A549 (cell line): ENCODE measurements at regions not wholly inside any gene's neighbourhood (a gene's known extent, or its start where the extent isn't known, plus 50 kb on each side); places are given as distances from the start of the nearest gene placed in this dataset.

ENCODE experiments used
- ATAC-seq, 2 experiments: fragments of 200-7000 bp in 1 of 2; fragments of >200 bp in 1 of 2; cut with Nextera tagmentation in 1 of 2; cut with Tn5 transposase in 1 of 2; 3 replicates each; pipeline versions ENCODE4 v1.8.0 to v1.9.1; 2018 to 2020; ENCODE audit warnings: mild to moderate bottlenecking in 1 of 2, moderate library complexity in 1 of 2
- CTCF ChIA-PET: fragments of 300-600 bp; sonication (Branson Sonifier 250); formaldehyde crosslinking; extraction: SDS; loops from one replicate; lab custom pipeline; 2021; ENCODE audit warnings: antibody characterized with exemption, inconsistent platforms; lab: Yijun Ruan, JAX
- POLR2A ChIA-PET: fragments of 350-600 bp; formaldehyde crosslinking; extraction: SDS; loops from one replicate; lab custom pipeline; 2021; ENCODE audit warnings: antibody characterized with exemption, inconsistent platforms; lab: Yijun Ruan, JAX
- DNase-seq, 2 experiments: peaks; one replicate each; pipeline versions ENCODE4 v3.0.0 to v3.0.0-alpha.2; 2011 to 2016; ENCODE audit warnings: low read depth in 1 of 2, low spot score in 1 of 2
- FAIRE-seq: peaks from 2 replicates; lab custom pipeline; 2011; peaks lifted over from hg19 to GRCh38; lab: Jason Lieb, UNC
- H3K27ac ChIP-seq, 2 experiments: fragments of >200 bp; sonication (Bioruptor Twin); formaldehyde crosslinking; 3 replicates each; pipeline ENCODE4 v1.5.1; 2016 to 2017
- H3K4me1 ChIP-seq: fragments of >200 bp; sonication (Bioruptor Twin); formaldehyde crosslinking; 3 replicates; pipeline ENCODE4 v1.6.1; 2016
- H3K4me2 ChIP-seq: fragments of >200 bp; sonication (Bioruptor Twin); formaldehyde crosslinking; 3 replicates; pipeline ENCODE4 v1.6.1; 2016
- H3K4me3 ChIP-seq: fragments of >200 bp; sonication (Bioruptor Twin); formaldehyde crosslinking; 3 replicates; pipeline ENCODE4 v1.5.1; 2016
- H3K9me3 ChIP-seq: fragments of >200 bp; sonication (Bioruptor Twin); formaldehyde crosslinking; 3 replicates; pipeline ENCODE4 v1.6.1; 2016
- BCL3 ChIP-seq: fragments of >200 bp; sonication (Bioruptor Twin); formaldehyde crosslinking; IDR thresholded peaks from 3 replicates; pipeline ENCODE4 v1.6.1; 2016
- CBX2 ChIP-seq: fragments of 200-600 bp; sonication (generic); IDR thresholded peaks from 2 replicates; pipeline ENCODE4 v1.6.1; 2016; ENCODE audit warnings: low read depth, mild to moderate bottlenecking, borderline replicate concordance
- CBX8 ChIP-seq: fragments of 200-600 bp; sonication (generic); IDR thresholded peaks from 2 replicates; pipeline ENCODE4 v1.6.1; 2016
- CTCF ChIP-seq: fragments of >200 bp; sonication (Bioruptor Twin); formaldehyde crosslinking; IDR thresholded peaks from 3 replicates; pipeline ENCODE4 v1.5.1; 2016
- E2F6 ChIP-seq: IDR thresholded peaks from 2 replicates; pipeline ENCODE4 v1.6.1; 2012; ENCODE audit warnings: low read depth, borderline replicate concordance
- EHF ChIP-seq: fragments of 250-450 bp; sonication (Bioruptor Pico); IDR thresholded peaks from 2 replicates; pipeline ENCODE4 v1.5.0; 2020; ENCODE audit warnings: mild to moderate bottlenecking
- EHMT2 ChIP-seq: fragments of 200-600 bp; sonication (generic); IDR thresholded peaks from 2 replicates; pipeline ENCODE4 v1.6.1; 2016; ENCODE audit warnings: antibody characterized with exemption, low read depth, mild to moderate bottlenecking, moderate library complexity
- GATA3 ChIP-seq: IDR thresholded peaks from 2 replicates; pipeline ENCODE4 v1.6.1; 2012; ENCODE audit warnings: borderline replicate concordance
- HDAC2 ChIP-seq: fragments of 200-600 bp; sonication (generic); IDR thresholded peaks from 2 replicates; pipeline ENCODE4 v1.6.1; 2016
- HES2 ChIP-seq: fragments of >200 bp; sonication (Bioruptor Twin); formaldehyde crosslinking; IDR thresholded peaks from 2 replicates; pipeline ENCODE4 v1.6.1; 2016
- HMGXB4 ChIP-seq: fragments of 250-450 bp; sonication (Bioruptor Pico); IDR thresholded peaks from 2 replicates; pipeline ENCODE4 v1.5.0; 2021; ENCODE audit warnings: mild to moderate bottlenecking, moderate library complexity, borderline replicate concordance
- HOXA7 ChIP-seq: fragments of 250-450 bp; sonication (Bioruptor Pico); IDR thresholded peaks from 2 replicates; pipeline ENCODE4 v1.5.0; 2020; ENCODE audit warnings: mild to moderate bottlenecking, moderate library complexity
- HOXB13 ChIP-seq: fragments of 250-450 bp; sonication (Bioruptor Pico); IDR thresholded peaks from 2 replicates; pipeline ENCODE4 v1.5.0; 2020; ENCODE audit warnings: low read depth, mild to moderate bottlenecking, moderate library complexity
- JUN ChIP-seq, 2 experiments: fragments of >200 bp; sonication (Bioruptor Twin); formaldehyde crosslinking; IDR thresholded peaks; 2 replicates in 1 of 2; 3 replicates in 1 of 2; pipeline ENCODE4 v1.6.1; 2016 to 2017
- MAFK ChIP-seq: fragments of 450-650 bp; IDR thresholded peaks from 2 replicates; pipeline ENCODE4 v1.6.1; 2014; ENCODE audit not compliant: partially characterized antibody
- MAX ChIP-seq: IDR thresholded peaks from 2 replicates; pipeline ENCODE4 v1.6.1; 2012
- MAZ ChIP-seq: fragments of 150-350 bp; IDR thresholded peaks from 2 replicates; pipeline ENCODE4 v1.6.1; 2014; ENCODE audit warnings: antibody characterized with exemption, low read depth, low read length, borderline replicate concordance
- MYC ChIP-seq: IDR thresholded peaks from 2 replicates; pipeline ENCODE4 v1.6.1; 2012; ENCODE audit warnings: mild to moderate bottlenecking, inconsistent platforms, low read length, improper control_type of control experiment, borderline replicate concordance
- NFE2L2 ChIP-seq: fragments of 150-350 bp; conservative IDR thresholded peaks from 2 replicates; pipeline ENCODE4 v1.6.1; 2014; ENCODE audit warnings: low read length
- NPAS2 ChIP-seq: fragments of 250-450 bp; sonication (Bioruptor Pico); IDR thresholded peaks from 2 replicates; pipeline ENCODE4 v1.8.0; 2022; ENCODE audit warnings: mild to moderate bottlenecking, moderate library complexity, borderline replicate concordance
- NR3C1 ChIP-seq: fragments of >200 bp; sonication (Bioruptor Twin); formaldehyde crosslinking; IDR thresholded peaks from 3 replicates; pipeline ENCODE4 v1.6.1; 2017
- RAD21 ChIP-seq, 2 experiments: fragments of >200 bp in 1 of 2; sonication (Bioruptor Twin) in 1 of 2; formaldehyde crosslinking in 1 of 2; IDR thresholded peaks in 1 of 2; conservative IDR thresholded peaks in 1 of 2; 2 replicates in 1 of 2; 3 replicates in 1 of 2; pipeline ENCODE4 v1.6.1; 2012 to 2018; ENCODE audit warnings: inconsistent platforms in 1 of 2
- RARB ChIP-seq: fragments of 250-450 bp; sonication (Bioruptor Pico); IDR thresholded peaks from 2 replicates; pipeline ENCODE4 v1.8.0; 2021; ENCODE audit warnings: mild to moderate bottlenecking, moderate library complexity
- REST ChIP-seq: fragments of 200-600 bp; sonication (generic); IDR thresholded peaks from 2 replicates; pipeline ENCODE4 v1.6.1; 2016; ENCODE audit warnings: antibody characterized with exemption, mild to moderate bottlenecking, moderate library complexity
- RFX5 ChIP-seq: fragments of 450-650 bp; IDR thresholded peaks from 2 replicates; pipeline ENCODE4 v1.7.1; 2014; ENCODE audit warnings: antibody characterized with exemption, mild to moderate bottlenecking, moderate library complexity
- RNF2 ChIP-seq: fragments of 200-600 bp; sonication (generic); IDR thresholded peaks from 2 replicates; pipeline ENCODE4 v1.6.1; 2016; ENCODE audit warnings: low read depth, mild to moderate bottlenecking, antibody characterized with exemption, moderate library complexity, borderline replicate concordance
- TP53 ChIP-seq: fragments of 250-450 bp; sonication (Bioruptor Pico); IDR thresholded peaks from 2 replicates; pipeline ENCODE4 v1.5.0; 2021; ENCODE audit warnings: mild to moderate bottlenecking, moderate library complexity
- USF2 ChIP-seq: fragments of 450-650 bp; IDR thresholded peaks from 2 replicates; pipeline ENCODE4 v1.6.1; 2014; ENCODE audit warnings: antibody characterized with exemption
- ZNF302 ChIP-seq: fragments of 250-450 bp; sonication (Bioruptor Pico); IDR thresholded peaks from 2 replicates; pipeline ENCODE4 v1.9.0; 2021; ENCODE audit warnings: inconsistent platforms, mild to moderate bottlenecking, moderate library complexity
- WGBS: methylation state at CpG from one replicate; pipeline ENCODE4 v1.1.6; 2017; ENCODE audit errors: missing lambda C conversion rate; 5-methylcytosine and 5-hydroxymethylcytosine counted together

GRCh38 chr9:85408494-85408893 lies 333.3 kb downstream of the AGTPBP1 start:
- FAIRE-seq (no peak), DNase-seq (peak in 1 of 2 experiments; percentile 52), ATAC-seq (no peak)
- H3K9me3 ChIP-seq, result no peaks in the 10 kb centered on the region
- ChIA-PET POLR2A (no interaction called here), CTCF (no interaction called here)
- no peak overlapping the region for H3K4me3 ChIP-seq
- no peak overlapping the region; the same call in 2 of the 3 replicates for H3K4me2 ChIP-seq
- WGBS, result 30% methylated on average over 5 of the region's 5 CpGs
- TF ChIP-seq MAFK (no peak), USF2 (no peak), MYC (no peak), RFX5 (no peak), CBX8 (no peak), HOXA7 (CRISPR knock-in tag) (no peak), RARB (CRISPR knock-in tag) (no peak), E2F6 (no peak), BCL3 (no peak), MAX (no peak), CBX2 (no peak), NR3C1 (no peak), RAD21 (conservative IDR thresholded peaks at IDR 0.05 in 1 of 2, IDR thresholded peaks at IDR 0.05 in 1 of 2) (no peak), EHF (CRISPR knock-in tag) (no peak), GATA3 (no peak), HOXB13 (CRISPR knock-in tag) (no peak), HES2 (no peak), RNF2 (no peak), TP53 (CRISPR knock-in tag) (no peak), NFE2L2 (no peak)
- no peaks in the 10 kb centered on the region for H3K4me1 ChIP-seq
- H3K27ac ChIP-seq, result no peak overlapping the region

GRCh38 chr9:85405566-85405950 lies 336.2 kb downstream of the AGTPBP1 start:
- 34% methylated on average over 6 of the region's 6 CpGs for WGBS
- no peak for DNase-seq
- ATAC-seq, result no peak
- CTCF ChIA-PET, result interaction anchor here (1.2 to 1.6 kb wide), 2 partner anchors 12 to 20 kb away, joined by 3 to 4 read pairs; no protein-coding TSS in a partner anchor
- no peaks in the 10 kb centered on the region for H3K4me1 ChIP-seq
- POLR2A ChIA-PET, result no interaction called here
- H3K9me3 ChIP-seq, result no peaks in the 10 kb centered on the region
- FAIRE-seq, result no peak
- H3K4me3 ChIP-seq, result no peak overlapping the region
- H3K27ac ChIP-seq, result no peak overlapping the region
- no peak overlapping the region for H3K4me2 ChIP-seq
- TF ChIP-seq MAZ (no peak), CTCF (no peak), NPAS2 (no peak), HDAC2 (no peak), EHMT2 (no peak), JUN (IDR thresholded peaks at IDR 0.05) (no peak), NFE2L2 (no peak), TP53 (CRISPR knock-in tag) (no peak), REST (no peak), ZNF302 (CRISPR knock-in tag) (no peak), HMGXB4 (CRISPR knock-in tag) (no peak)
